GM18517 (cell line): ENCODE measurements at regions not wholly inside any gene's neighbourhood (a gene's known extent, or its start where the extent isn't known, plus 50 kb on each side); places are given as distances from the start of the nearest gene placed in this dataset.

Source experiments
- ATAC-seq: cut with Tn5 transposase; IDR thresholded peaks from one replicate; pipeline ENCODE4 v1.9.1; 2021; ENCODE audit warnings: mild to moderate bottlenecking, moderate library complexity; ENCODE audit not compliant: unreplicated experiment

DNA sequence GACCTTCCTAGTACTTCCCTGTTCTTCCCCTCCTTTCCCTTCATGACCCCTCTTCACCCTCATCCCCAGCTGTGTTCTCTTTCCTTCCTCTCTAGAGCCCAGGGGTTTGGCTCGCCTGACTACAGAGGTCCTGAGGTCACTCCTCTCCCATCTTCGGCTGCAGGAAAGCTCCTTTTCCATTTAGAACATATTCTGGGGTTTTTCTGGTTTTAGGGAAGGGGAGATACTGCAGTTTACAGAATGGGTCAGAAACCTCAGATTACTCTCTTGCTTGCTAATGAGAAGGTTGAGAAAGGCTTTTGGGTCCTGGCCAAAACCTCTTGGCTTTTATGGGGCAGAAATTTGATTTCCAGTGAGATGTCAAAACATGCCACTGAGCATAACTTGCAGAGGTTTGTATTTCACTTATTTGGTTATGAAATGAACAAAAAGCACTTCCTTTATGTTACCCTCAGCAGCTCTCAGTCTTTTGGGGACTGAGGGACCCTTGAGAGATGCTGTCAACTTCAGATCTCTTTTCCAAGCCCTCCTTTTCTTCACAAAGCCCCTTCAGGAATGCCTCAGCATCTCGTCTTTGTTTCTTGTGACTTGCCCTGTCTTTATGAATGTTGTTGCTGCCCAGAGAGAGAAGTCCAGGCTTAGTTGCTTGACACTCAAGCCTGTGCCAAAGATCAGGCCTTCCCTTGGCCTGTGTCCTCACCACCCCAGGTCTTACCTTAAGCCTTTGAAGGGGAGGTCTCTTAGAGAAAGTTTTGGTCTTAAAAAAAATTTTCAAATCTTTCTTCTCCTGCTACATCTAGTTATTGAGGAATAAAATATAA, 121.7 kb upstream of the TPM1 start:
- no peak for ATAC-seq

DNA sequence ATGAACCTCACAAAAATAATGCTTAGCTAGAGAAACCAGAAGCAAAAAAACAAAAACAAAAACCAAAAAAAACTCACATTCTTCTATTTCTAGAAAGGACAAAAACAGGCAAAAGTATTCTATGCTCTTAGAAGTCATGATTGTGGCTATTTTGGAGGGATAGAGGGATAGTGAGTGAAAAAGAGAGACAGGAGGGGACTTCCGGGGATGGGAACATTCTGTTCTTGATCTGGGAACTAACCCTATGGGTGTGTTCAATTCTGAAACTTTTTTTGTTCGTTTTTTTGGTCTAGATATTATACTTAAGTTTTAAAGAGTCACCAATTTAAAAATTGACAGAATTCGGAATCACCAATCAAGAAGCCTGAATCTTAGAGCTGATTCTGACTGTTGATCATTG, 120.0 kb upstream of the TPM1 start:
- no peak for ATAC-seq

GRCh38 chr15:62925875-62926274, 116.7 kb upstream of the TPM1 start:
- ATAC-seq, result no peak

GRCh38 chr15:62927196-62927595, 115.4 kb upstream of the TPM1 start:
- no peak for ATAC-seq

GRCh38 chr15:62927836-62928235, 114.7 kb upstream of the TPM1 start:
- no peak for ATAC-seq

GRCh38 chr15:62928242-62928999, 114.1 kb upstream of the TPM1 start:
- no peak for ATAC-seq

- ATAC-seq, result no peak
Measured at GRCh38 chr15:62929000-62929357, 113.6 kb upstream of the TPM1 start.

GRCh38 chr15:62931650-62932049, 110.9 kb upstream of the TPM1 start:
- ATAC-seq, result no peak

DNA sequence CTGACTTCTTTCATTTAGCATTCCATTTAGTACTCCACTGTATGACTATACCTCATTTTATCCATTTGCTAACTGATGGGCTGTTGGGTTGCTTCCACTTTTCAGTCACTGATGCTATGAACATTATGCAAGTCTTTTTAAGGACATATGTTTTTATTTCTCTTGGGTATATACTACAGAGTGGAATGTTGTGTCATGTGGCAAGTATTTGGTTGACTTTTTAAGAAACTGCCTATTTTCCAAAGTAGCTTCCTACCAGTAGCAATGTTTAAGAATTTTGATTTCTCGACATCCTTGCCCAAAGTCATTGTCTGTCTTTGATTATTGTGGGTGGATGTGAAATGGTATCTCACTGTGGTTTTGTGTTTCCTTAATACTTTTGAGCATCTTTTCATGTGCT, 110.1 kb upstream of the TPM1 start:
- ATAC-seq, result no peak

GRCh38 chr15:62933386-62933785, 109.2 kb upstream of the TPM1 start:
- no peak for ATAC-seq

DNA sequence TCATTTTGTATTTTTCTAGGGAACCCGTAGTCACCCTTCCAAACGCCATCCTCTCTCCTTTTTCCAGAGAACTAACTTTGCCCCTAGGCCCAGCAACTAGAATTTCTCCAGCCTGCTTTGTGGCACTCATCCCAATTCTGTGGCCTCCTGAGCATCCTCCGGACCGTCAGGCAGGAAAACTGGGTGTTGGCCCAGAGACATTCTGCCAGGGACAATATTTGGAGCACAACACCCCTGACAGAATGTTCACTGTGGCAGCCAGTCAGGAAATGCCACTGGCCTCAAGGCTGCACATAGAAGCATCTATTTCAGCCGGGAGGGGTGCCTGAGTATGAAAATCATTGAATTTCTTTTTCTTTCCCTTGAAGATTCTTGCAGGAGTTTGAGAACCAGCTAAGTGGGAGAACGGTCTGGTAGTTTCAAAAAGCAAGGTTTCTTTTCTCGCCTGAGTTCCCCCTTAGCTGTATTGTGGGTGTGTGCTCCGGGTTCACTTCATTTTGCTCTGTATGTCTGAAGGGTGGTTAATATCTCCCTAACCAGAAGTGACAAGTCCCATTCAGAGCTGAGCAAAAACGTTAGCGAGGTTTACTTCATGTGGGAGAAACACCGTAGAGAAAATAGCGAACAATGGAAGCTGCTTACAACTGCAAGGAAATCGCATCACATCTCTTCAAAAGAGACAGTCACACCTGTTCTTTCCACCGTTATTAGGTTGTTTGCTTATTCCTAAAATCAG, 108.1 kb upstream of the TPM1 start:
- ATAC-seq, result no peak

- ATAC-seq, result no peak
Measured at GRCh38 chr15:62935300-62936081, 107.1 kb upstream of the TPM1 start.

- ATAC-seq, result no peak
Measured at GRCh38 chr15:62938825-62939224, 103.7 kb upstream of the TPM1 start.

DNA sequence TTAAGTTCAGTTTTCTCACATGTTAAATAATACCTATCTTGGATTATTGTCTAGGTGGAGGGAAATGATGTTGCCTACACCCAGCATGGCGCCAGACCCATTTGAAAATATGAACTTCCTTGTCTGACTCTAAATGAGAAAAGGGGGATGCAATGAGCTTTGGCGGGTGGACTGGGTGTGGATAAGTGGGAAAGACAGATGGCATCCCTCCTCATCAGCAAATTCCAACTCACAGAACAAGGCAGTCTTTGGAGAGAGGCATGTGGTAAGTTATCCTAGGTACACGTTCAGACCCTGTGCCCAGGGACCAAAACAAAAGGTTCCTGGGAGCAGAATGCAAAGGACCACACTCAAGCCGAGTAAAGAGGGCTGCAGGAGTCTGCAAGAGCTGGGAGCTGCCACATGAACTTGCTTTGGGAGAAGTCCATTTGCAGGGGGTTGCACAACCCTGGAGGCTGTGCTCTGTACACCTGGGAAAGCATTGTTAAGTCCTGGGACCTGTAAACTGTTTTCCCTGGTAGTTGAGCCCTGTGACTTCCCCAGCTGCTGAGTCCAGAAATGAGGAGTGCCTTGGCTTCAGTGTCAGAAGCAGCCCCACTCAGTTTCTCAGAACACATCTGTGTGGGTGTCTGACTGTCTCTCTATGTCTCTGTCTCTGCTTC, 102.3 kb upstream of the TPM1 start:
- no peak for ATAC-seq

DNA sequence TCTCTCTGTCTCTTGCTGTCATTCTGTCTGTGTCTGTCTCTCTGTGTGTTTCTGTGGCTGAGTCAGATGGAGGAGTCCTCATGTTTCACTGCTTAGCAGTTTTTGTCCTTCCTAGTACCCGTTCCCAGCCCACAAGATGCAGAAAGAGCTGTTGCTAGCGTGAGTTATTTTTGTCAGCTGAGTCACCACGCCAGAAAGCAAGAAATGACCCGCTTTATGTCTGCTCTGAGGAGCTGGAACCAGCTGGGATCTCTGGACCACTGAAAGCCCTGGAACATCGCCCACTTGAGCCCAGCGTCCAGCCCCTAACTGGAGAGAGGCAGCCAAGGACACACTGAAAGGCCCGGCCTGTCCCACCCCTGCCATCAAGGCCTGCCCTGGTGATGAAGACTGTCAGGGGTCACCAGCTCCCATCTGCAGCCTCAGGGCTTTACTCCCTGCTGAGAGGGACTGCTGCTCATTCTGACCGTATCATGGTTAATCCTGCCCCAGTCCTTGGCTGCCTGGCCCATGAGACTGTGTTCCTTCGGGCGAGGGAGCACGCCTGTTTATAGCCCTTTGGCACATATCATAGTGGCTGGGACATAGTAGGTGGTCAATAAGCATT, 101.7 kb upstream of the TPM1 start:
- ATAC-seq, result no peak

- ATAC-seq, result no peak
Measured at GRCh38 chr15:62941699-62942098, 100.8 kb upstream of the TPM1 start.

DNA sequence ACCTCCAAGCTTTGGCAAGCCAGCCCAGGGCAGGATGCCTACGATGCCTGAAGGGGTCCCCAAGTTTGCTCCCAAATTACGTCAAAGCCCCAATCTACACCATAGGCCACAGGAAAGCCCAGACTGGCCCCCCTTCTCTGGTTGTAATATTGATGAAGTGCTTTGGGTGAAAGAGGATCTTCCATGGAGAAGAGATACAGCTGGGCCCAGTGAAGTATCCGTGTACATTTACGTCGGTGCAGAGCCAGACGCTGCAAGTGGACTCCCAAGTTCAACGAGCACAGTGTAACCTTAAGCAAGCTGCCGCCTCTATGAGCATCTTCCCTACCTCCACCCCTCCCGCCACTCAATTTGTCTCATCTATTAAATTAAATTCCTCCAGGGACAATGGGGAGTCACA, 100.1 kb upstream of the TPM1 start:
- ATAC-seq, result no peak

DNA sequence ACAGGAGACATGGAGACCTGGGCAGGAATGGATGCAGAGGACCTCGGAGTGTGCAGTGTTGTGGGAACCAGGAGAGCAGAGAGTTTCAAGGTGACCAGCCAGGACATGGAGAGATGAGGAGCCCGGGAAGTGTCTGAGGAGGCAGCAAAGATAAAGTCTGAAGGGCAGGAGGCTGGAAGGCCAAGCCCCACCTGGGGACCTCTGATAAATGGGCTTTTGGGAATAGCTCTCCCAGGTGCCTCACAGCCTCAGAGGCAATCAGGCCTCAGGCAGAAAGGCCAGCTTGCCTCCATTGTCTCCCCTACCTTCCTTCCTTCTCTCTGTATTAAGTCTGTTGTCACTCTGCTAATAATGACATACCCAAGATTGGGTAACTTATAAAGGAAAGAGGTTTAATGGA, 97.5 kb upstream of the TPM1 start:
- ATAC-seq, result no peak

DNA sequence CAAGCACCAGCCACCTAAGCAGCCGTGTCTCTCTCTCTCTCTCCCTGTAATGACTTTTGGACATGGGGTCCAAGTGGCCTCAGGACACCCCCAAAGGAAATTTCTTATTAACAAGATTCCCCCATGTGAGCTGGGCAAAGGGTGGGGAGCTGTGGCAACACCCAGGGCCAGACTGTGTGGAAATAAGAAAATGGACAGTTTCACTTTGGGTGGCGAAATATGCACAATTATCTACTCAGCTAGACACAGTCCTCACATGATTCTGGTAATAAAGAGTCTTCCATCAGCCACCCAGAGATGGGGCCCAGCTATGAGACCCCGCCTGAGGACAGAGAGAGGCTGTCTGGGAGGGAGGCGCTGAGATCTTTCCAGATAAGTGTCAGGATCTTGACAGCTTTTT, 96.8 kb upstream of the TPM1 start:
- ATAC-seq, result no peak

DNA sequence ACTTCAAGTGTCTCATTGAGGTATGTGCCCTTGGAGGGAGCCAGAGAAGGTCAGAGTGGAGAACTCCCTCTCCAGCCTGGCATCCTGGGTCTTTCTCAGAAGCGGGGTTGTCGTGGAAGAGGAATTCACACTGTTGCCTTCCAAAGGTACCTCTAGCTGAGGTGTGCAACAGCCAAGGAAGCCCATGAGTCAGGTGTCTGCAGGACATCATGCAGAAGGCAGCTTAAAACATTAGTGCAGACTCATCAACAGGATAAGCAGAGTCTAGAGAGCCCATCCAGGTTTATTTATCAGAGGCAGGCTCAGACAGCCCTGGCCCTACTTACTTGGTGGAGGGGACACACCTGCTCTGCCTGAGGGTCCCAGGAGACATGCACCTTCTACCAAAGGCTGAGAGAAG, 95.6 kb upstream of the TPM1 start:
- ATAC-seq, result no peak
